ENCODE measurements at regions not wholly inside any gene's neighbourhood (a gene's known extent, or its start where the extent isn't known, plus 50 kb on each side); places are given as distances from the start of the nearest gene placed in this dataset.
"Not testable (repeated sequence)": the region's sequence is repeated elsewhere in the genome, so short reads cannot be mapped to it uniquely, and the experiment has no call there.

DNA sequence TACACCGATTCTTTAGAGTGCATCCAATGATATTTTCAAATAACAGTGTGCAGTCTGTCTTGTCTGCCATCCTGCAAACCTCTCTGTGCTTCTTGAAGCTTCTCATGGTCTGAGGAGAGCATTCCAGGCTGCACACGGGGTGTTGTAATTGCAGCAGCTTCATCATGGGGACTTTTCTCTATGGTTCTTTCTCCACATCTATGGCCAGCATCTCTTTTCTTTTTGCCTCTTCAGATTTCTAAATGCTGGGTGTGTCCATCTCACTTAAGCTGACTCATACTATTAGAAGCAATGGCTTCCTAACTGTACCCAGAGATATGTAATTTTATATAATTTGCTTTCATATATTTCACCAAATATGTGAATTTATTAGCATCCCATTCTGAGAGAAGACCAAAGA lies 63.8 kb upstream of the EPHB3 start:
- no peak overlapping the region for H3K4me3 Mint-ChIP-seq
- no peak overlapping the region for H3K27ac Mint-ChIP-seq
- peaks cover 13% of the 10 kb centered on the region for H3K9me3 Mint-ChIP-seq
- peaks cover 20% of the 10 kb centered on the region for H3K4me1 Mint-ChIP-seq
- no peaks in the 10 kb centered on the region for H3K36me3 Mint-ChIP-seq (ENCODE audit: low read depth)
- peaks cover 21% of the 10 kb centered on the region for H3K27me3 Mint-ChIP-seq (ENCODE audit: low read depth)
- TF ChIP-seq, protein P1, sequence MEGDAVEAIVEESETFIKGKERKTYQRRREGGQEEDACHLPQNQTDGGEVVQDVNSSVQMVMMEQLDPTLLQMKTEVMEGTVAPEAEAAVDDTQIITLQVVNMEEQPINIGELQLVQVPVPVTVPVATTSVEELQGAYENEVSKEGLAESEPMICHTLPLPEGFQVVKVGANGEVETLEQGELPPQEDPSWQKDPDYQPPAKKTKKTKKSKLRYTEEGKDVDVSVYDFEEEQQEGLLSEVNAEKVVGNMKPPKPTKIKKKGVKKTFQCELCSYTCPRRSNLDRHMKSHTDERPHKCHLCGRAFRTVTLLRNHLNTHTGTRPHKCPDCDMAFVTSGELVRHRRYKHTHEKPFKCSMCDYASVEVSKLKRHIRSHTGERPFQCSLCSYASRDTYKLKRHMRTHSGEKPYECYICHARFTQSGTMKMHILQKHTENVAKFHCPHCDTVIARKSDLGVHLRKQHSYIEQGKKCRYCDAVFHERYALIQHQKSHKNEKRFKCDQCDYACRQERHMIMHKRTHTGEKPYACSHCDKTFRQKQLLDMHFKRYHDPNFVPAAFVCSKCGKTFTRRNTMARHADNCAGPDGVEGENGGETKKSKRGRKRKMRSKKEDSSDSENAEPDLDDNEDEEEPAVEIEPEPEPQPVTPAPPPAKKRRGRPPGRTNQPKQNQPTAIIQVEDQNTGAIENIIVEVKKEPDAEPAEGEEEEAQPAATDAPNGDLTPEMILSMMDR (IDR thresholded peaks at IDR 0.05; ENCODE audit: unreplicated experiment in 3 of 3), result no peak

DNA sequence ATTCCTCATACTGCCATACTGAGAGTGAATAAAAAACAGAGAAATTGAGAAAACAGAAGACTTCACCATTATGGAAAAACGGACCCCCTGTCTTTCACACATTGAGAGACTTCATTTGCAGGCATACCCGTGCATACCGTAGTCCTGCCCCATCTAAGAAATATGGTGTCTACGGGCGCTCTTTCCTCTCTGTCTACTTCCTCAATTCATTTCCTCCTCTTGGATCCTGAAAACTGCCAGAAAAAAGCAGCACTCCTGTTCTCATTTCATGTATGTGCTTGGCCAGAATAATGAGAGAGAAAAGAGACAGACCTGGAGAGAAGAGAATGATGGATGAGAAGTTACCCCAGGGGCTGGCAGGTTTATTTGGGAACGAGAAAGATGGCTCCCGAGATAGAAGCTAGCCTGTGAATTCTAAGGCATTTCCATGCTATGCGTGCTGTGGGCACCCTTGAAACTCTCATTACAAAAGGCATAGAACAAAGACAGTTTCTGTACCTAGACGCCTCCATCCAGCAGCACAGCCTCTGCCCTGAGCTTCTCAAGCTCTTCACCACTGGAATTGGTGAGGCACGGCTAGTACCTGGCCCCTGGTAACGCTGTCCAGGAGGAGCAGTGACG lies 62.5 kb upstream of the EPHB3 start:
- H3K27me3 Mint-ChIP-seq (ENCODE audit: low read depth), result peaks cover 13% of the 10 kb centered on the region
- no peak overlapping the region for H3K27ac Mint-ChIP-seq
- H3K4me3 Mint-ChIP-seq, result no peak overlapping the region
- peaks cover 15% of the 10 kb centered on the region for H3K9me3 Mint-ChIP-seq
- TF ChIP-seq, protein P1 (IDR thresholded peaks at IDR 0.05; ENCODE audit: unreplicated experiment in 3 of 3), result no peak
- peaks cover 20% of the 10 kb centered on the region for H3K4me1 Mint-ChIP-seq
- H3K36me3 Mint-ChIP-seq (ENCODE audit: low read depth), result no peaks in the 10 kb centered on the region

DNA sequence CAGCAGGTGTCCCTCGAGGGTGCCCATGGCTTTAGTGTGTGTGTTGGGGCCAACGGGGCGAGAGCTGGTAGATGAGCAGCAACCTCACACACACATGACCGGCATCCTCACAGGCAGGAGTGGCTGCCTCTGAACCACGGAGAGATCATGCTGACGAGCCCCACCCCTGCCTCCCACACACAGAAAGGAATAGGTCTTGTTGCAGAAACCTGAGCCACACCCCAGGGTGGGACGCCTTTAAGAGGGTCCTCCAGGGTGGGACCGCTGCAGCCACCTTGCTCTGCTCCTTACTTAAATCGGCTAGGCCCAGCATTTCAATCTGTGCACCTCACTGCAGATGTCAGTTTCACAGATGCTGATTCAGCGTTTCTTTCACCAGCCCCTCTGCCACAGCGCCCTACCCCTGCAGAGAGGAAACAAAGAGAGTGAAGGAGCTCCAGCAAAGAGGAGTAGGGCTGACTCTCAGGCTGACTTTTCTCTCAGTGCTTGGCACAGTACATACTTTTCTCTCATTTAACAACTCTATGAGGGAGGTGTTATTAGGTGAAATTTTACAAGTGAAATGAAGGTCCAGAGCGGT lies 61.2 kb upstream of the EPHB3 start:
- Mint-ChIP-seq H3K4me3 (no peak overlapping the region), H3K9me3 (peaks cover 15% of the 10 kb centered on the region), H3K27me3 (ENCODE audit: low read depth) (peaks cover 11% of the 10 kb centered on the region), H3K36me3 (ENCODE audit: low read depth) (no peaks in the 10 kb centered on the region), H3K27ac (no peak overlapping the region), H3K4me1 (peaks cover 27% of the 10 kb centered on the region)
- TF ChIP-seq, protein P1 (IDR thresholded peaks at IDR 0.05; ENCODE audit: unreplicated experiment in 3 of 3), result no peak

DNA sequence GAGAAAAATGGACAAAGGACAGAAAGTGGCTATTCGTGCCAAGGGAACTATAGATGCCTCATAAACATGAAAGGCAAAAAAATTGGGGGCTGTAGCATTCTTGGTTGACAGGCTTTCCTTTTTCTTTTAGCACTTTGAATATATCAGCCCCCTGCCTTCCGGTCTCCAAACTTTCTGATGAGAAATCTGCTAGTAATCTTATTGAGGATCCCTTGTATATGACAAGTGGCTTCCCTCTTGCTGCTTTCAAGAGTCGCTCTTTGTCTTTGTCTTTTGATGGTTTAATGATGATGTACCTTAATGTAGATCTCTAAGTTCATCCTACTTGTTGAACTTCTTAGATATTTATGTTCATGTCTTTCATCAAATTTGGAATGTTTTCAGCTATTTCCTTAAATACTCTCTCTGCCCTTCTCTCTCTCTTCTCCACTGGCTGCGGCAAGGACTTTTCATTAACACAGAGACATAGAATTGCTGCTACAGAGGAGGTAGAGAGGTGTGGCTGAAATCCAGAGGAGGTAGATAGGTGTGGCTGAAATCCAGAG lies 59.4 kb upstream of the EPHB3 start:
- Mint-ChIP-seq H3K36me3 (ENCODE audit: low read depth) (no peaks in the 10 kb centered on the region), H3K4me1 (peaks cover 31% of the 10 kb centered on the region), H3K4me3 (no peak overlapping the region), H3K27me3 (ENCODE audit: low read depth) (peaks cover 25% of the 10 kb centered on the region), H3K9me3 (peaks cover 15% of the 10 kb centered on the region), H3K27ac (no peak overlapping the region)
- TF ChIP-seq, protein P1 (IDR thresholded peaks at IDR 0.05; ENCODE audit: unreplicated experiment in 3 of 3), result no peak

DNA sequence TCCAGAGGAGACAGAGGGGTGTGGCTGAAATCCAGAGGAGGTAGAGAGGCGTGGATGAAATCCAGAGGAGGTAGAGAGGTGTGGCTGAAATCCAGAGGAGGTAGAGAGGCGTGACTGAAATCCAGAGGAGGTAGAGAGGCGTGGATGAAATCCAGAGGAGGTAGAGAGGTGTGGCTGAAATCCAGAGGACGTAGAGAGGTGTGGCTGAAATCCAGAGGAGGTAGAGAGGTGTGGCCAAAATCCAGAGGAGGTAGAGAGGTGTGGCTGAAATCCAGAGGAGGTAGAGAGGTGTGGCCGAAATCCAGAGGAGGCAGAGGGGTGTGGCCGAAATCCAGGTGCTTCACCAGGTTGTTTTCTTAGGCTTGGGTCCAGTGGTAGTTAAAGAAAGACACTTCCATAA lies 58.7 kb upstream of the EPHB3 start:
- H3K9me3 Mint-ChIP-seq, result peaks cover 15% of the 10 kb centered on the region
- H3K4me1 Mint-ChIP-seq, result peaks cover 29% of the 10 kb centered on the region
- not testable (repeated sequence) for H3K36me3 Mint-ChIP-seq (ENCODE audit: low read depth); H3K4me3 Mint-ChIP-seq; H3K27ac Mint-ChIP-seq
- peaks cover 30% of the 10 kb centered on the region for H3K27me3 Mint-ChIP-seq (ENCODE audit: low read depth)

DNA sequence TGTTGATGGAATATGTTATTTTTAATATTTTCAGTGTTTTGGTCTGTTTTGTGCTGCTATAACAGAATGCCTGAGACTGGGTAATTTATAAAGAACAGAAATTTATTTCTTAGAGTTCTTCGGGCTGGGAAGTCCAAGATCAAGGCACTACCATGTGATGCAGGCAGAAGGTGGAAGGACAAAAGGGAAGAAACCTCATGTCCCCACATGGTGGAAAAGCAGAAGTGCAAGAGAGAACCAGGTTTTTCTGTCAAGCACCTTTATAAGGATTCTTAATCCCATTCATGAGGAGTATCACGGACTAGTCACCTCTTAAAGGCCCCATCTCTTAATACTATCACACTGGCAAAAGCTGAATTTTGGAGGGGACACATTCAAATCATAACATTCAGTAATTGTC lies 57.9 kb upstream of the EPHB3 start:
- Mint-ChIP-seq H3K27me3 (ENCODE audit: low read depth) (peaks cover 37% of the 10 kb centered on the region), H3K27ac (no peak overlapping the region), H3K4me1 (peaks cover 22% of the 10 kb centered on the region), H3K9me3 (peaks cover 15% of the 10 kb centered on the region), H3K4me3 (no peak overlapping the region), H3K36me3 (ENCODE audit: low read depth) (no peaks in the 10 kb centered on the region)
- TF ChIP-seq, protein P1 (IDR thresholded peaks at IDR 0.05; ENCODE audit: unreplicated experiment in 3 of 3), result no peak
